ENCODE measurements at regions not wholly inside any gene's neighbourhood (a gene's known extent, or its start where the extent isn't known, plus 50 kb on each side); places are given as distances from the start of the nearest gene placed in this dataset.
"Not testable (repeated sequence)": the region's sequence is repeated elsewhere in the genome, so short reads cannot be mapped to it uniquely, and the experiment has no call there.

DNA sequence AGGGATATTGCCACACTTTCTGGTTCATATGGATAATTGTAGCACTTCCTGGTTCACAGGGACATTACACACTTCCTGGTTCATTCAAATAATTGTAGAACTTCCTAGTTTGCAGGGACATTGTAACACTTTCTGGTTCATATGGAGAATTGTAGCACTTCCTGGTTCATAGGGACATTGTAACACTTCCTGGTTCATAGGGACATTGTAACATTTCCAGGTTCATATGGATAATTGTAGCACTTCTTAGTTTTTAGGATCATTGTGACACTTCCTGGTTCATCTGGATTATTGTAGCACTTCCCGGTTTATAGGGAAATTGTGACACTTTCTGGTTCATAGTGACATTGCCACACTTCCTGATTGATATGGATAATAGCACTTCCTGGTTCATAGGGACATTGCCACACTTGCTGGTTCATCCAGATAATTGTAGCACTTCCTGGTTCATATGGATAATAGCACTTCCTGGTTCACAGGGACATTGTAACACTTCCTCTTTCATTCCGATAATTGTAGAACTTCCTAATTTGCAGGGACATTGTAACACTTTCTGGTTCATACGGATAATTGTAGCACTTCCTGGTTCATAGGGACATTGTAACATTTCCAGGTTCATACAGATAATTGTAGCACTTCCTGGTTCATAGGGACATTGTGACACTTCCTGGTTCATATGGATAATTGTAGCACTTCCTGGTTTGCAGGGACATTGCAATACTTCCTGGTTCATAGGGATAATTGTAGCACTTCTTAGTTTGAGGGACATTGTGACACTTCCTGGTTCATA lies 59.2 kb upstream of the CD99 start:
- no peak for DNase-seq (ENCODE audit: low spot score in 2 of 2)
- Histone ChIP-seq H3K4me3 (no peak overlapping the region), H3K27me3 (no peaks in the 10 kb centered on the region), H3K27ac (no peak overlapping the region), H3K9me3 (no peaks in the 10 kb centered on the region), H3K36me3 (peaks cover 12% of the 10 kb centered on the region), H3K4me1 (no peaks in the 10 kb centered on the region)
- 64% methylated on average over 3 of the region's 3 CpGs for WGBS
- no peak for TF ChIP-seq EP300 (IDR thresholded peaks at IDR 0.05)
- no peak for TF ChIP-seq POLR2AphosphoS5 (IDR thresholded peaks at IDR 0.05)

DNA sequence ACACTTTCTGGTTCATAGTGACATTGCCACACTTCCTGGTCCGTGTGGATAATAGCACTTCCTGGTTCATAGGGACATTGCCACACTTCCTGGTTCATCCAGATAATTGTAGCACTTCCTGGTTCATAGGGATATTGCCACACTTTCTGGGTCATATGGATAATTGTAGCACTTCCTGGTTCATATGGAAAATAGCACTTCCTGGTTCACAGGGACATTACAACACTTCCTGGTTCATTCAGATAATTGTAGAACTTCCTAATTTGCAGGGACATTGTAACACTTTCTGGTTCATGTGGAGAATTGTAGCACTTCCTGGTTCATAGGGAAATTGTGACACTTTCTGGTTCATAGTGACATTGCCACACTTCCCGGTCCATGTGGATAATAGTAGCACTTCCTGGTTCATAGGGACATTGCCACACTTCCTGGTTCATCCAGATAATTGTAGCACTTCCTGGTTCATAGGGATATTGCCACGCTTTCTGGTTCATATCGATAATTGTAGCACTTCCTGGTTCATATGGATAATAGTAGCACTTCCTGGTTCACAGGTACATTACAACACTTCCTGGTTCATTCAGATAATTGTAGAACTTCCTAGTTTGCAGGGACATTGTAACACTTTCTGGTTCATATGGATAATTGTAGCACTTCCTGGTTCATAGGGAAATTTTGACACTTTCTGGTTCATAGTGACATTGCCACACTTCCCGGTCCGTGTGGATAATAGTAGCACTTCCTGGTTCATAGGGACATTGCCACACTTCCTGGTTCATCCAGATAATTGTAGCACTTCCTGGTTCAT lies 60.0 kb upstream of the CD99 start:
- not testable (repeated sequence) for H3K4me1 ChIP-seq; DNase-seq (ENCODE audit: low spot score in 2 of 2); H3K27me3 ChIP-seq; H3K4me3 ChIP-seq; H3K9me3 ChIP-seq
- Histone ChIP-seq H3K27ac (peak overlapping the region; percentile 64), H3K36me3 (peaks cover 18% of the 10 kb centered on the region)
- 85% methylated on average over 6 of the region's 6 CpGs for WGBS

DNA sequence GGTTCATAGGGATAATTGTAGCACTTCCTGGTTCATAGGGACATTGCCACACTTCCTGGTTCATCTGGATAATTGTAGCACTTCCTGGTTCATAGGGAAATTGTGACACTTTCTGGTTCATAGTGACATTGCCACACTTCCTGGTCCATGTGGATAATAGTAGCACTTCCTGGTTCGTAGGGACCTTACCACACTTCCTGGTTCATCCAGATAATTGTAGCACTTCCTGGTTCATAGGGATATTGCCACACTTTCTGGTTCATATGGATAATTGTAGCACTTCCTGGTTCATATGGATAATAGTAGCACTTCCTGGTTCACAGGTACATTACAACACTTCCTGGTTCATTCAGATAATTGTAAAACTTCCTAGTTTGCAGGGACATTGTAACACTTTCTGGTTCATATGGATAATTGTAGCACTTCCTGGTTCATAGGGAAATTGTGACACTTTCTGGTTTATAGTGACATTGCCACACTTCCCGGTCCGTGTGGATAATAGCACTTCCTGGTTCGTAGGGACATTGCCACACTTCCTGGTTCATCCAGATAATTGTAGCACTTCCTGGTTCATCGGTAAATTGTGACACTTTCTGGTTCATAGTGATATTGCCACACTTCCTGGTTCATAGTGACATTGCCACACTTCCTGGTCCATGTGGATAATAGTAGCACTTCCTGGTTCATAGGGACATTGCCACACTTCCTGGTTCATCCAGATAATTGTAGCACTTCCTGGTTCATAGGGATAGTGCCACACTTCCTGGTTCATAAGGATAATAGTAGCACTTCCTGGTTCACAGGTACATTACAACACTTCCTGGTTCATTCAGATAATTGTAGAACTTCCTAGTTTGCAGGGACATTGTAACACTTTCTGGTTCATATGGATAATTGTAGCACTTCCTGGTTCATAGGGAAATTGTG lies 60.8 kb upstream of the CD99 start:
- H3K9me3 ChIP-seq; H3K4me1 ChIP-seq; H3K27me3 ChIP-seq; DNase-seq (ENCODE audit: low spot score in 2 of 2); H3K4me3 ChIP-seq: not testable (repeated sequence)
- peak overlapping the region; percentile 64 for H3K27ac ChIP-seq
- H3K36me3 ChIP-seq: peaks cover 18% of the 10 kb centered on the region
- WGBS: 77% methylated on average over 5 of the region's 5 CpGs

DNA sequence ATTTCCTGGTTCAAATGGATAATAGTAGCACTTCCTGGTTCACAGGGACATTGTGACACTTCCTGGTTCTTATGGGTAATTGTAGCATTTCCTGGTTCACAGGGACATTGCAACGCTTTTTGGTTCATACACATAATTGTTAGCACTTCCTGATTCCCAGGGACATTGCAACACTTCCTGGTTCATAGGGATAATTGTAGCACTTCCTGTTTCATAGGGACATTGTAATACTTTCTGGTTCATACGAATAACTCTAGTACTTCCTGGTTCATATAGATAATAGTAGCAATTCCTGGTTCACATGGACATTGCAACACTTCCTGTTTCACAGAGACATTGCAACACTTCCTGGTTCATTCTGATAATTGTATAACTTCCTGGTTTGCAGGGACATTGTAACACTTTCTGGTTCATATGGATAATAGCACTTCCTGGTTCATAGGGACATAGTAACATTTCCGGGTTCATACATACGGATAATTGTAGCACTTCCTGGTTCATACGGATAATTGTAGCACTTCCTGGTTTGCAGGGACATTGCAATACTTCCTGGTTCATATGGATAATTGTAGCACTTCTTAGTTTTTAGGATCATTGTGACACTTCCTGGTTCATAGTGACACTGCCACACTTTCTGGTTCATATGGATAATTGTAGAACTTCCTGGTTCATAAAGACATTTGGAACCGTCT lies 61.6 kb upstream of the CD99 start:
- peaks cover 19% of the 10 kb centered on the region for H3K36me3 ChIP-seq
- H3K9me3 ChIP-seq: no peaks in the 10 kb centered on the region
- H3K27ac ChIP-seq: peak overlapping the region; percentile 64
- no peak overlapping the region for H3K4me3 ChIP-seq
- TF ChIP-seq POLR2A (IDR thresholded peaks at IDR 0.05) (no peak), EP300 (IDR thresholded peaks at IDR 0.05) (no peak), POLR2AphosphoS5 (IDR thresholded peaks at IDR 0.05) (no peak)
- TF ChIP-seq, protein P1, sequence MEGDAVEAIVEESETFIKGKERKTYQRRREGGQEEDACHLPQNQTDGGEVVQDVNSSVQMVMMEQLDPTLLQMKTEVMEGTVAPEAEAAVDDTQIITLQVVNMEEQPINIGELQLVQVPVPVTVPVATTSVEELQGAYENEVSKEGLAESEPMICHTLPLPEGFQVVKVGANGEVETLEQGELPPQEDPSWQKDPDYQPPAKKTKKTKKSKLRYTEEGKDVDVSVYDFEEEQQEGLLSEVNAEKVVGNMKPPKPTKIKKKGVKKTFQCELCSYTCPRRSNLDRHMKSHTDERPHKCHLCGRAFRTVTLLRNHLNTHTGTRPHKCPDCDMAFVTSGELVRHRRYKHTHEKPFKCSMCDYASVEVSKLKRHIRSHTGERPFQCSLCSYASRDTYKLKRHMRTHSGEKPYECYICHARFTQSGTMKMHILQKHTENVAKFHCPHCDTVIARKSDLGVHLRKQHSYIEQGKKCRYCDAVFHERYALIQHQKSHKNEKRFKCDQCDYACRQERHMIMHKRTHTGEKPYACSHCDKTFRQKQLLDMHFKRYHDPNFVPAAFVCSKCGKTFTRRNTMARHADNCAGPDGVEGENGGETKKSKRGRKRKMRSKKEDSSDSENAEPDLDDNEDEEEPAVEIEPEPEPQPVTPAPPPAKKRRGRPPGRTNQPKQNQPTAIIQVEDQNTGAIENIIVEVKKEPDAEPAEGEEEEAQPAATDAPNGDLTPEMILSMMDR (IDR thresholded peaks at IDR 0.05): no peak
- DNase-seq (ENCODE audit: low spot score in 2 of 2): no peak
- no peaks in the 10 kb centered on the region for H3K4me1 ChIP-seq
- H3K27me3 ChIP-seq: no peaks in the 10 kb centered on the region
- 79% methylated on average over 6 of the region's 6 CpGs for WGBS

DNA sequence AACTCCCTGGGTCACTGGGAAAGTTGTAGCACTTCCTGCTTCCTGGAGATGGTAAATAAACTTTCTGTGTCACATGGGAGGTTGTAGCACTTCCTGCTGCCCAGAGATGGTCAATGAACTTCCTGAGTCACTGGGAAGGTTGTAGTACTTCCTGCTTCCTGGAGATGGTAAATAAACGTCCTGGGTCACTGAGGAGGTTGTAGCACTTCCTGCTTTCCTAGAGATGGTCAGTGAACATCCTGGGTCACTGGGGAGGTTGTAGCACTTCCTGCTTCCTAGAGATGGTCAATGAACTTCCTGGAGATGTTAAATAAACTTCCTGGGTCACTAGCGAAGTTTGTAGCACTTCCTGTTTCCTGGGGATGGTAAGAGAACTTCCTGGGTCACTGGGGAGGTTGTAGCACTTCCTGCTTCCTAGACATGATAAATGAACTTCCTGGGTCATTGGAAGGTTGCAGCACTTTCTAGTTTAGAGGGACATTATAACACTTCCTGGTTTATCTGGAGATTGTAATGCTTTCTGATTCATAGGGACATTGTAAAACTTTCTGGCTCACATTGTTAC lies 62.3 kb upstream of the CD99 start:
- Histone ChIP-seq H3K27ac (peak overlapping the region; percentile 6), H3K36me3 (peaks cover 25% of the 10 kb centered on the region), H3K27me3 (no peaks in the 10 kb centered on the region), H3K9me3 (no peaks in the 10 kb centered on the region), H3K4me1 (no peaks in the 10 kb centered on the region), H3K4me3 (no peak overlapping the region)
- no peak for TF ChIP-seq EP300 (IDR thresholded peaks at IDR 0.05)
- no peak for TF ChIP-seq POLR2AphosphoS5 (IDR thresholded peaks at IDR 0.05)
- TF ChIP-seq, protein P1 (IDR thresholded peaks at IDR 0.05): no peak
- DNase-seq (ENCODE audit: low spot score in 2 of 2): no peak
- 76% methylated on average over 2 of the region's 2 CpGs for WGBS

DNA sequence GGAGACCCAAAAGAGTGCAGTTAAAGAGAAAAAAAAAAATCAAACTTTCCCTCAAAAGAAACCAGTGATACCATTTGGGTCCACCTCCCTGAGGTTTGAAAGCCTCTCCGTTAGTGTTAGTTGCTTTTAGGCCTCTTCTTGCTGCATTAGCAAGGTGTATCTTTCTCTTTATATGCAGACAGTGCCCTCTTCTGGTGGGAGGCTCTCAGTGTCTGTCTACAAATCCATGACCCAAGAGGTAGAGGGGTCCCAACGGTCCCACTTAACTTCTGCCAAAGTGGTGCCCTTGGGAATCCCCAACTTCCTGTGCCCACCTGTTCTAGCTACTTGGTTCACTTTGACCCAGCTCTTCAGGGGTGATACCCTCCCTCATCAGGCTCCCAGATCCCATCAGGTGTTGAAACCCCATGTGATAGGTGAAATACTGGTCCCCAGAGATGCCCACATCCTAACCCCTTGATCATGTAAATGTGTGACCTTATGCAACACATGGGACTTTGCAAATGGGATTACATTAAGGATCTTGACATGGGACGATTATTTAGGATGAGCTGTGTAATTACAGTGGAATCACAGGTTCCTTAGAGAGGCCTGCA lies 63.7 kb upstream of the CD99 start:
- WGBS: 57% methylated on average over 3 of the region's 3 CpGs
- no peaks in the 10 kb centered on the region for H3K4me1 ChIP-seq
- peaks cover 39% of the 10 kb centered on the region for H3K36me3 ChIP-seq
- DNase-seq (ENCODE audit: low spot score in 2 of 2): no peak
- H3K4me3 ChIP-seq: no peak overlapping the region
- H3K27me3 ChIP-seq: no peaks in the 10 kb centered on the region
- no peak for TF ChIP-seq EP300 (IDR thresholded peaks at IDR 0.05)
- no peak for TF ChIP-seq POLR2A (IDR thresholded peaks at IDR 0.05)
- TF ChIP-seq, protein P1 (IDR thresholded peaks at IDR 0.05): peak in 1 of 2 donors; percentile 40
- no peaks in the 10 kb centered on the region for H3K9me3 ChIP-seq
- no peak overlapping the region for H3K27ac ChIP-seq

Data from suprapubic skin (tissue), 4 donors.